ENCODE measurements at regions not wholly inside any gene's neighbourhood (a gene's known extent, or its start where the extent isn't known, plus 50 kb on each side); places are given as distances from the start of the nearest gene placed in this dataset.

DNA sequence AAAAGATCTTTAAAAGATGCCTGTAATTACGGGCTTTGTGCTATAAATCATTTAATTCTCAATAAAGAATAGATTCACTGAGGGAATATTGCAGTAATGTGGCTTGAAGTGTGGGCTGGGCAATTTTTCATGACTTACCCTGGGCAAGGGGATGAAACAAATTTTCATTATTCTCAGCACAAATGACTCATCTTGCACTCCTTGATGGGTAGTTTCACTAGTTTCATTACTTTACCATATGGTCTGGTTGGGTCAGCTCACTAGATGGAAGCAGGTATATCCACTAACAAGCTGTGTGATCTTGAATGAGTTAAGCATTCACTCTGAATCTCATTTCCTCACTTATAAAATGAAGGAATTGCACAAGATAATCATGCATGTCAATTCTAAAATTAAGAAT, 234.3 kb downstream of the ABCC12 start:
- DNase-seq (ENCODE audit: low read depth), result no peak
- H3K4me3 ChIP-seq (ENCODE audit: low read length), result no peak overlapping the region
- TF ChIP-seq, protein P1, sequence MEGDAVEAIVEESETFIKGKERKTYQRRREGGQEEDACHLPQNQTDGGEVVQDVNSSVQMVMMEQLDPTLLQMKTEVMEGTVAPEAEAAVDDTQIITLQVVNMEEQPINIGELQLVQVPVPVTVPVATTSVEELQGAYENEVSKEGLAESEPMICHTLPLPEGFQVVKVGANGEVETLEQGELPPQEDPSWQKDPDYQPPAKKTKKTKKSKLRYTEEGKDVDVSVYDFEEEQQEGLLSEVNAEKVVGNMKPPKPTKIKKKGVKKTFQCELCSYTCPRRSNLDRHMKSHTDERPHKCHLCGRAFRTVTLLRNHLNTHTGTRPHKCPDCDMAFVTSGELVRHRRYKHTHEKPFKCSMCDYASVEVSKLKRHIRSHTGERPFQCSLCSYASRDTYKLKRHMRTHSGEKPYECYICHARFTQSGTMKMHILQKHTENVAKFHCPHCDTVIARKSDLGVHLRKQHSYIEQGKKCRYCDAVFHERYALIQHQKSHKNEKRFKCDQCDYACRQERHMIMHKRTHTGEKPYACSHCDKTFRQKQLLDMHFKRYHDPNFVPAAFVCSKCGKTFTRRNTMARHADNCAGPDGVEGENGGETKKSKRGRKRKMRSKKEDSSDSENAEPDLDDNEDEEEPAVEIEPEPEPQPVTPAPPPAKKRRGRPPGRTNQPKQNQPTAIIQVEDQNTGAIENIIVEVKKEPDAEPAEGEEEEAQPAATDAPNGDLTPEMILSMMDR (conservative IDR thresholded peaks at IDR 0.05; ENCODE audit: low read length), result no peak

DNA sequence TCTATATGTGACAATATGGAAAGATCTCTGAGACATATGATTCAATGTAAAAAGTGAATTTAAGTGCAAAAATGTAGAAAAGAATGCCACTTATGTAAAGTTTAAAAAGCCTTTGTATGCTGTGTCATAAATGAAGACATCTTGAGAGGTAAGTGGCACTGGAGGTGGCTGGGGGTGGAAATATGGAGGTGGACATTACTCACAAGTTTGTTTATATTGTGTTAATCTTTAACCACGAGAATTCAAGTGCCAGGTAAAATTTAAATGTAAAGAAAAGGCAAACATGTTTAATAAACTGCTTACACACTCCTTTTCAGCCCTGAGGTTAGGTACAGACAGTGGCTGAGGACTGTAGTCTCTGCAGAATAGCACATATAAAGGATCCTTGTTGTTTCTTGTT, 235.1 kb downstream of the ABCC12 start:
- no peak for DNase-seq (ENCODE audit: low read depth)
- TF ChIP-seq, protein P1 (conservative IDR thresholded peaks at IDR 0.05; ENCODE audit: low read length), result no peak
- H3K4me3 ChIP-seq (ENCODE audit: low read length), result no peak overlapping the region

DNA sequence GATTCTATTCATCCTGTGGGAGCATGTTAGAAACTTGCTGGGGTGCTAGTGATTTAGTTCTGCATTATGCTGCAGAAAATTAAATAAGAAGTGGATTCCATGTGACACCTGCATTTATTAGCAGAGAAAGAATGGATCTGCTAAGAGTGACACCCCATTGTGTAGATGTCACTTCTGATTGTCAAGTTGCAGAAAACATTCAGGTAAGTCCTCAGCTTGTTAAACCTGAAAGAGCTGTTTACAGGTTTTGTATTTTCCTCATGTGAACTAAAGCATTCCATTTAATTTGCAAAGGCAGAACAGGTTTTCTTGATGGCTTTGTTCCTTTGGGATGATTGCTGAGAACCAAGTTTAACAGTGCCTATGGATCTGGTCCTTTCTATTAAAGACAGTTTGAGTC, 238.7 kb downstream of the ABCC12 start:
- DNase-seq (ENCODE audit: low read depth), result no peak
- no peak overlapping the region for H3K4me3 ChIP-seq (ENCODE audit: low read length)
- TF ChIP-seq, protein P1 (conservative IDR thresholded peaks at IDR 0.05; ENCODE audit: low read length), result no peak

DNA sequence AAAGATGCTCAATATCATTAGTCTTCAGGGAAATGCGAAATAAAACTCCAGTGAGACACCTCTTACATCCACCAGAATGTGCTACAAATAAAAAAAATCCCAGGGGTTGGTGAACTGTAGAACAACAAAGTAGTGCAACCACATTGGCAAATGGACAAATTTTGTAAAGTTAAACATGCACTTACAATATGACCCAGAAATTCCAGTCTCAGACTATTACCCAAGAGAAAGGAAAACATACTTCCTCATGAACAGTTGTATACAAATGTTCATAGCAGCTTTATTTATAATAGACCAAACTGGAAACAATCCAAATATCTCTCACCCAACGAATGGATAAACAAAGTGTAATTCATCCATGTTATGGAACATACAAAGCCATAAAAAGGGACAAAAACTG, 239.5 kb downstream of the ABCC12 start:
- DNase-seq (ENCODE audit: low read depth), result peak; percentile 5
- TF ChIP-seq, protein P1 (conservative IDR thresholded peaks at IDR 0.05; ENCODE audit: low read length), result no peak
- H3K4me3 ChIP-seq (ENCODE audit: low read length), result no peak overlapping the region

DNA sequence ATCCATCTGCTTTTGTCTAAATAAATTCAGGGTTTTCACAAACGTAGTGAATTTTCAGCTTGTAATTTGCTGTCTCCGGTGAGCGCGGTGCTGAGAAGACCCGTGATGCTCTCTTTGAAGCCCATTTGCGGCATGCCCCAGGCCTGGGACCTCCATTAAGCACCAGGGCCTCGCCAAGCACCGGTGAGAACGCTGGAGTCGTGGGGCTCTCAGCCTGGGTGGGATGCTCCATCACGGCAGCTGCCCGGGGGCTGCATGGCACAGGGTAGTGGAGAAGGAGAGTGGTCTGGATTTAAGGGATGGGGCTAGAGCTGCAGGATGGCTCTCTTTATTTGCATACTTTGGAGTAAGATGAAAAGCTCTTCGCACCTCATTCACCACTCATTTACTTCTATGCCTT, 248.7 kb downstream of the ABCC12 start:
- no peak overlapping the region for H3K4me3 ChIP-seq (ENCODE audit: low read length)
- TF ChIP-seq, protein P1 (conservative IDR thresholded peaks at IDR 0.05; ENCODE audit: low read length), result no peak
- no peak for DNase-seq (ENCODE audit: low read depth)

DNA sequence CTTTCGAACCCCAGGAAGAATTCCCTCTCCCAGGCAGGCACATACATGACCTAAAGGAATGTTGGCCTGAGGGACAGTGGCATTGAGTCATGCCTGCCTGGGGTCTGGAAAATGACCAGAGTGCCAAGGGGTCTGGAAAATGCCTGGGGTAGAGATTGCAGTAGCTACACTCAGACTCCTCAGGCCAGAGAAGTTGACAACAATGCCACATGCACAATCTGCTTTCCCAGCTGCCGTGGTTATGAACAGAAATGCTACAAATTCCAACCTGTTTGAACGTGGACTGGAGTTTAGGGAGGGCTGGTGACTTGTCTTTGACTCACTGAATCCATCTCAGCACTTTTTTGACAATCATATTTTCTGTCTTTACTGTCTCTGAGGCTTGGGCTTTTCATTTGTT, 250.0 kb downstream of the ABCC12 start:
- no peak overlapping the region for H3K4me3 ChIP-seq (ENCODE audit: low read length)
- TF ChIP-seq, protein P1 (conservative IDR thresholded peaks at IDR 0.05; ENCODE audit: low read length), result no peak
- peak; percentile 34 for DNase-seq (ENCODE audit: low read depth)

DNA sequence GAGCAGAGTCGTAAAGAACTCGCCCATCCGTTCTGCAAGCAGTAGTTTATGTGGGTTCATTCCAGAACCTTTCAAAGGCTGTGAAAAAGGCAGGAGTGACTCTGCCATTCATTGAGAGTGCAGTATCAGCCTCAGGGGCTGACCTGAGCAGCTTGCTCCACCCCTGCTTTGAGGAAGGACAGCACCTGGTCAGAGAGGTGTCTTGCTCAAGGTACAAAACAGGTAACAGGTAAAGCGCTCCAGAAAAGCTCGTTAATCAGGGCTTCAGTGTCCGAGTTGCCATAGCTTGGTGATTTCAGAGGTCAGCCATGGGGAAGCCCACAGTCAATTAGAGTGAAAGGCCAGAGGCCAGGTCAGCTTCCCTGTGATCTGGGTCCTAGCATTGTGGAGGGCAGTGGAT, 251.1 kb downstream of the ABCC12 start:
- TF ChIP-seq, protein P1 (conservative IDR thresholded peaks at IDR 0.05; ENCODE audit: low read length), result no peak
- no peak for DNase-seq (ENCODE audit: low read depth)
- no peak overlapping the region for H3K4me3 ChIP-seq (ENCODE audit: low read length)

Measured in AG10803 (cell line).